Upper lobe of left lung (tissue), 6 donors: ENCODE measurements at regions not wholly inside any gene's neighbourhood (a gene's known extent, or its start where the extent isn't known, plus 50 kb on each side); places are given as distances from the start of the nearest gene placed in this dataset.
"Not testable (repeated sequence)": the region's sequence is repeated elsewhere in the genome, so short reads cannot be mapped to it uniquely, and the experiment has no call there.

ENCODE experiments used
- ATAC-seq, 2 donors: fragments of 200-7000 bp; cut with Tn5 transposase; one replicate each; pipeline ENCODE4 v1.9.1; 2022; ENCODE audit warnings: mild to moderate bottlenecking in 2 of 2, moderate library complexity in 2 of 2; ENCODE audit not compliant: low FRiP score in 2 of 2
- DNase-seq, 2 donors: peaks; one replicate each; pipeline ENCODE4 v3.0.0-alpha.2; 2019 to 2020
- H3K27ac ChIP-seq, 4 donors: fragments of 200-600 bp; sonication (generic); one replicate each; pipeline ENCODE4 v1.5.1; 2016 to 2019
- H3K27me3 ChIP-seq, 4 donors: fragments of 200-600 bp; sonication (generic); one replicate each; pipeline ENCODE4 v1.5.1; 2017 to 2019
- H3K36me3 ChIP-seq, 4 donors: fragments of 200-600 bp; sonication (generic); one replicate each; pipeline ENCODE4 v1.5.1; 2016 to 2019
- H3K4me1 ChIP-seq, 4 donors: fragments of 200-600 bp; sonication (generic); one replicate each; pipeline ENCODE4 v1.5.1; 2018 to 2019
- H3K4me3 ChIP-seq, 4 donors: fragments of 200-600 bp; sonication (generic); one replicate each; pipeline ENCODE4 v1.5.1; 2017 to 2019; ENCODE audit warnings: mild to moderate bottlenecking in 2 of 4, moderate library complexity in 1 of 4
- H3K9me3 ChIP-seq, 4 donors: fragments of 200-600 bp; sonication (generic); one replicate each; pipeline ENCODE4 v1.5.1; 2018 to 2019
- EP300 ChIP-seq, 4 donors: sonication (generic); formaldehyde crosslinking; IDR thresholded peaks; one replicate each; pipeline ENCODE4 v1.5.1; 2017; ENCODE audit warnings: antibody characterized with exemption in 4 of 4, control low read depth in 2 of 4
- POLR2A ChIP-seq, 4 donors: fragments of 450-650 bp; IDR thresholded peaks; one replicate each; pipeline ENCODE4 v1.5.1; 2016 to 2017; ENCODE audit warnings: antibody characterized with exemption in 4 of 4, mild to moderate bottlenecking in 2 of 4
- POLR2AphosphoS5 ChIP-seq, 2 donors: sonication (generic); formaldehyde crosslinking; IDR thresholded peaks; one replicate each; pipeline ENCODE4 v1.5.1; 2017; ENCODE audit warnings: antibody characterized with exemption in 2 of 2
- WGBS, 2 donors: methylation state at CpG; one replicate each; pipeline ENCODE4 v1.1.5; 2017 to 2018; 5-methylcytosine and 5-hydroxymethylcytosine counted together
- TF ChIP-seq, protein P1 (sequence below), 6 experiments: fragments of 450-650 bp in 4 of 6; fragments of 200-600 bp in 2 of 6; sonication (generic) in 2 of 6; IDR thresholded peaks; one replicate each; pipeline ENCODE4 v1.5.1; 2016 to 2019; ENCODE audit warnings: antibody characterized with exemption in 6 of 6
- donor health status: DM: no; HTN: no; CAD: no; lungs with moderate emphysema.
- donor health status: DM: no; HTN: yes; CAD: no; lungs with severe emphysema.

DNA sequence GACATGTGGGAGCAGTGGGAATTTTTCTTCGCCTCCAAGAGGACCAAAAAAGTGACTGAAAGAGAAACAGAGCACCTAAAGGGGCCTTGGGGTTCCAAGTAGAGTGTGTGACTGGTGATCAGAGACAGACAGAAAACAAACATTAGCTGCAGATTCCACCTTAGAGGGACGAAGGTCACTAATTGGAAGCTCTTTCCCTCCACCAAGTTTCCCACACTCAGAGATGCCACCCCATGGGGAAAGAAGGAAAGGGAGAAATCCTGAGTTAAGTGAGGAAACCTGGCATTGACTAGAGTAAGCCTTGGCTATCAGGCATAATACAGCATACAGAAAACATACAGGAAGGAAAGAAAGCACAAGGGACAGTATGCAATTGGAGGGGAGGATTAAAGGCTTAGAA lies 90.9 kb downstream of the HNRNPD start:
- Histone ChIP-seq H3K4me1 (peaks cover 0 to 12% (median 6%) of the 10 kb centered on the region in 4 donors), H3K4me3 (no peak overlapping the region), H3K36me3 (no peaks in the 10 kb centered on the region), H3K27ac (no peak overlapping the region), H3K27me3 (no peaks in the 10 kb centered on the region), H3K9me3 (no peaks in the 10 kb centered on the region)
- TF ChIP-seq POLR2AphosphoS5 (IDR thresholded peaks at IDR 0.05) (no peak), EP300 (IDR thresholded peaks at IDR 0.05) (no peak), POLR2A (IDR thresholded peaks at IDR 0.05) (no peak)
- TF ChIP-seq, protein P1, sequence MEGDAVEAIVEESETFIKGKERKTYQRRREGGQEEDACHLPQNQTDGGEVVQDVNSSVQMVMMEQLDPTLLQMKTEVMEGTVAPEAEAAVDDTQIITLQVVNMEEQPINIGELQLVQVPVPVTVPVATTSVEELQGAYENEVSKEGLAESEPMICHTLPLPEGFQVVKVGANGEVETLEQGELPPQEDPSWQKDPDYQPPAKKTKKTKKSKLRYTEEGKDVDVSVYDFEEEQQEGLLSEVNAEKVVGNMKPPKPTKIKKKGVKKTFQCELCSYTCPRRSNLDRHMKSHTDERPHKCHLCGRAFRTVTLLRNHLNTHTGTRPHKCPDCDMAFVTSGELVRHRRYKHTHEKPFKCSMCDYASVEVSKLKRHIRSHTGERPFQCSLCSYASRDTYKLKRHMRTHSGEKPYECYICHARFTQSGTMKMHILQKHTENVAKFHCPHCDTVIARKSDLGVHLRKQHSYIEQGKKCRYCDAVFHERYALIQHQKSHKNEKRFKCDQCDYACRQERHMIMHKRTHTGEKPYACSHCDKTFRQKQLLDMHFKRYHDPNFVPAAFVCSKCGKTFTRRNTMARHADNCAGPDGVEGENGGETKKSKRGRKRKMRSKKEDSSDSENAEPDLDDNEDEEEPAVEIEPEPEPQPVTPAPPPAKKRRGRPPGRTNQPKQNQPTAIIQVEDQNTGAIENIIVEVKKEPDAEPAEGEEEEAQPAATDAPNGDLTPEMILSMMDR (IDR thresholded peaks at IDR 0.05) = no peak
- 61 to 62% methylated on average over 2 of the region's 2 CpGs for WGBS, 2 donors
- no peak for DNase-seq
- no peak for ATAC-seq

DNA sequence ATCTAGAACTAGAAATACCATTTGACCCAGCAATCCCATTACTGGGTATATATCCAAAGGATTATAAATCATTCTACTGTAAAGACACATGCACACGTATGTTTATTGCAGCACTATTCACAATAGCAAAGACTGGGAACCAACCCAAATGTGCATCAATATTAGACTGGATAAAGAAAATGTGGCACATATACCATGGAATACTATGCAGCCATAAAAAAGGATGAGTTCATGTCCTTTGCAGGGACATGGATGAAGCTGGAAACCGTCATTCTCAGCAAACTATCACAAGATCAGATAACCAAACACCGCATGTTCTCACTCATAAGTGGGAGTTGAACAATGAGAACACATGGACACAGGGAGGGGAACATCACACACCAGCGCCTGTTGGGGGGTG lies 94.2 kb downstream of the HNRNPD start:
- DNase-seq, H3K27ac ChIP-seq, H3K9me3 ChIP-seq, H3K4me3 ChIP-seq, H3K4me1 ChIP-seq, ATAC-seq, H3K27me3 ChIP-seq, H3K36me3 ChIP-seq: not testable (repeated sequence)
- 94 to 96% methylated on average over 4 of the region's 4 CpGs for WGBS, 2 donors

DNA sequence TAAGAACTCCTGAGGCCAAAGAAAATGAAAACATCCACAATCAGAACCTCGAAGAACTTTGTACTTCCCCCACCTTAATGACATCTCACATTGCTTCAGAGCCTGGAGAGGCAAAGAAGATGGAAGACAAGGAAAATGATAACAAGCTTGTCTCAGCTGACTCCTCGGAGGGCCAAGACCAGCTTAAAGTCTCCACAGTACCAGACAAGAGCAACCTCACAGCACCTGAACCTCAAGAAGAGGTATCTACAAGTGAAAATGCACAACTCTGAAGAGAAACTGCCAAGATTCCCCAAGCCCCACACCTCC lies 97.5 kb downstream of the HNRNPD start:
- 80 to 92% methylated on average over 2 of the region's 2 CpGs for WGBS, 2 donors
- TF ChIP-seq, protein P1 (IDR thresholded peaks at IDR 0.05) = no peak
- no peak for TF ChIP-seq EP300 (IDR thresholded peaks at IDR 0.05)
- no peak for TF ChIP-seq POLR2AphosphoS5 (IDR thresholded peaks at IDR 0.05)
- TF ChIP-seq POLR2A (IDR thresholded peaks at IDR 0.05) = no peak

DNA sequence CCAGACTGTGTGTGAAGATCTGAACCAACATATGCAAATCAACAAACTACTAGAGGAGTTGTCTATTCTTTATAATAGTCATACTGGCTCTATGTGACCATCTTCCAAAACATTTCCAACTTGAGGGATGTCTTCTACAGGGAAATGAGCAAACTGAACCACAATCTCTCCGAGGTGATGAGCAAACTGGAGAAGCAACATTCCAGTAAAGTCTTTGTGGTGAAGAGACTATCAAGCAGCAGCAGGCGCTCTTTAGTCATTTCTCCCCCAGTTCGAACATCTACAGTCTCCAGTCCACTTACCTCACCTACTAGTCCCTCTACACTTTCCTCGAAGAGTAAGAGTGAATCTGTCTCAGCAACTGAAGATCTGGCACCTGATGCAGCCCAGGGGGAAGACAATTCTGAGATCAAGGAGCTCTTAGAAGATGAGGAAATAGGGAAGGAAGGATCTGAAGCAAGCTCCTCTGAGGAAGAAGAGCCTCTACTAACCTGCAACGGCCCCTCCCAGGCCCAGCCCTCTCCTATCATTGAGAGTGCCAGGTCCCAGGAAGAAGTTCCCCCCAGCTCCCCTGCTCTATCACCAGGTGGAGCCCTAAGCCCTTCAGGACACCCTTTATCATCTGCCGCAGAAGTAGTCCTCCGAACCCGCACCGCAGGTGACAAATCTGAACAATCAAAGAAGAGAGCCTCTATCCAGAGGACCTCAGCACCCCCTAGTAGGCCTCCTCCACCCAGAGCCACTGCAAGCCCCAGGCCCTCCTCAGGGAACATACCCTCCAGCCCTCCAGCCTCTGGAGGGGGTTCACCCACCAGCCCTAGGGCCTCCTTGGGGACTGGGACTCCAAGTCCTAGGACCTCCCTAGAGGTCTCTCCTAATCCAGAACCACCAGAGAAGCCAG lies 98.1 kb downstream of the HNRNPD start:
- 78 to 83% methylated on average over 8 to 9 of the region's 9 CpGs for WGBS, 2 donors
- no peaks in the 10 kb centered on the region for H3K36me3 ChIP-seq
- peaks cover 0 to 5% (median 0%) of the 10 kb centered on the region in 4 donors for H3K4me1 ChIP-seq
- TF ChIP-seq EP300 (IDR thresholded peaks at IDR 0.05) (no peak), POLR2A (IDR thresholded peaks at IDR 0.05) (no peak), POLR2AphosphoS5 (IDR thresholded peaks at IDR 0.05) (no peak)
- TF ChIP-seq, protein P1 (IDR thresholded peaks at IDR 0.05) = no peak
- no peak overlapping the region for H3K4me3 ChIP-seq
- H3K27me3 ChIP-seq = no peaks in the 10 kb centered on the region
- DNase-seq = no peak
- H3K9me3 ChIP-seq = no peaks in the 10 kb centered on the region
- no peak for ATAC-seq
- no peak overlapping the region for H3K27ac ChIP-seq

More for the DNA sequence above, 97.5 kb downstream of the HNRNPD start:
- ATAC-seq (no peak), DNase-seq (no peak)
- H3K27ac ChIP-seq = no peak overlapping the region
- H3K4me1 ChIP-seq = peaks cover 0 to 5% (median 0%) of the 10 kb centered on the region in 4 donors
- no peaks in the 10 kb centered on the region for H3K27me3 ChIP-seq
- H3K36me3 ChIP-seq = no peaks in the 10 kb centered on the region
- H3K9me3 ChIP-seq = no peaks in the 10 kb centered on the region
- H3K4me3 ChIP-seq = no peak overlapping the region

DNA sequence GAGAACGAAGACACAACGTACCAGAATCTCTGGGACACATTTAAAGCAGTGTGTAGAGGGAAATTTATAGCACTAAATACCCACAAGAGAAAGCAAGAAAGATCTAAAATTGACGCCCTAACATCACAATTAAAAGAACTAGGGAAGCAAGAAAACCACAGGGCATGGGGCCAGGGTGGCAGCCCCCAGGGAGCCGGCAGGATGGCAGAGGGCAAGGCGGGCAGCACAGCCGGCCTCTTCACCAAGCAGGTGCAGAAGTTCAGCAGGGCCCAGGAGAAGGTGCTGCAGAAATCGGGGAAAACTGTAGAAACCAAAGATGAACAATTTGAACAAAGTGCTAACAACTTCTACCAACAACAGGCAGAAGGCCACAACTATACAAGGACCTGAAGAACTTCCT lies 99.1 kb downstream of the HNRNPD start:
- not testable (repeated sequence) for ATAC-seq, H3K4me1 ChIP-seq, H3K36me3 ChIP-seq, H3K9me3 ChIP-seq, H3K27ac ChIP-seq, H3K4me3 ChIP-seq, H3K27me3 ChIP-seq
- WGBS, 2 donors = 65 to 82% methylated on average over 7 of the region's 7 CpGs
- DNase-seq = peak in 1 of 2 donors; percentile 54

DNA sequence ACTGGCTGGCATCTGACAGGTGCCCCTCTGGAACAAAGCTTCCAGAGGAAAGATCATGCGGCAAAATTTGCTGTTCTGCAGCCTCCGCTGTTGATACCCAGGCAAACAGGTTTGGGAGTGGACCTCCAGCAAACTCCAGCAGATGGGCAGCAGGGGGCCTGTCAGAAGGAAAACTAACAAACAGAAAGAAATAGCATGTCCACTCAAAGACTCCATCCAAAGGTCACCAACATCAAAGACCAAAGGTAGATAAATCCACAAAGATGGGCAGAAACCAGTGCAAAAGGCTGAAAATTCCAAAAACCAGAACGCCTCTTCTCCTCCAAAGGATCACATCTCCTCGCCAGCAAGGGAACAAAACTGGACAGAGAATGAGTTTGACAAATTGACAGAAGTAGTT lies 101.3 kb downstream of the HNRNPD start:
- H3K4me3 ChIP-seq, ATAC-seq, H3K36me3 ChIP-seq, DNase-seq, H3K27me3 ChIP-seq, H3K9me3 ChIP-seq, H3K27ac ChIP-seq: not testable (repeated sequence)
- peaks cover 5 to 11% (median 10%) of the 10 kb centered on the region in 4 donors for H3K4me1 ChIP-seq
- WGBS, 2 donors = 78 to 92% methylated on average over 4 of the region's 4 CpGs

DNA sequence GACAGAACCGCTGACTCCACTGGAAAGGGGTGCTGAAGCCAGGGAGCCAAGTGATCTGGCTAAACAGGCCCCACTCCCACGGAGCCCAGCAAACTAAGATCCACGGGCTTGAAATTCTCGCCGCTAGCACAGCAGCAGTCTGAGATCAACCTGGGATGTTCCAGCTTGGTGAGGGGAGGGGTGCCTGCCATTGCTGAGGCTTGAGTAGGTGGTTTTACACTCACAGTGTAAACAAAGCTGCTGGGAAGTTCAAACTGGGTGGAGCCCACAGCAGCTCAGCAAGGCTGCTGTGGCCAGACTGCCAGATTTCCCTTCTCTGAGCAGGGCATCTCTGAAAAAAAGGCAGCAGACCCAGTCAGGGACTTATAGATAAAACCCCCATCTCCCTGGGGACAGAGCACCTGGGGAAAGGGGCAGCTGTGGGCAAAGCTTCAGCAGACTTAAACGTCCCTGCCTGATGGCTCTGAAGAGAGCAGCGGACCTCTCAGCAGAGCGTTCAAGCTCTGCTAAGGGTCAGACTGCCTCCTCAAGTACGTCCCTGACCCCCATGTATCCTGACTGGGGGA lies 101.8 kb downstream of the HNRNPD start:
- not testable (repeated sequence) for H3K27me3 ChIP-seq, H3K27ac ChIP-seq, ATAC-seq, H3K4me3 ChIP-seq, H3K9me3 ChIP-seq, H3K36me3 ChIP-seq
- peak in 1 of 2 donors; percentile 57 for DNase-seq
- WGBS, 2 donors = 51 to 60% methylated on average over 3 to 9 of the region's 9 CpGs
- peaks cover 5 to 12% (median 10%) of the 10 kb centered on the region in 4 donors for H3K4me1 ChIP-seq
